GM21423 (cell line): ENCODE measurements at regions not wholly inside any gene's neighbourhood (a gene's known extent, or its start where the extent isn't known, plus 50 kb on each side); places are given as distances from the start of the nearest gene placed in this dataset.
"Not testable (repeated sequence)": the region's sequence is repeated elsewhere in the genome, so short reads cannot be mapped to it uniquely, and the experiment has no call there.

Experiments
- ATAC-seq: cut with Tn5 transposase; IDR thresholded peaks from one replicate; pipeline ENCODE4 v1.9.1; 2021; ENCODE audit warnings: mild to moderate bottlenecking, moderate library complexity; ENCODE audit not compliant: unreplicated experiment

DNA sequence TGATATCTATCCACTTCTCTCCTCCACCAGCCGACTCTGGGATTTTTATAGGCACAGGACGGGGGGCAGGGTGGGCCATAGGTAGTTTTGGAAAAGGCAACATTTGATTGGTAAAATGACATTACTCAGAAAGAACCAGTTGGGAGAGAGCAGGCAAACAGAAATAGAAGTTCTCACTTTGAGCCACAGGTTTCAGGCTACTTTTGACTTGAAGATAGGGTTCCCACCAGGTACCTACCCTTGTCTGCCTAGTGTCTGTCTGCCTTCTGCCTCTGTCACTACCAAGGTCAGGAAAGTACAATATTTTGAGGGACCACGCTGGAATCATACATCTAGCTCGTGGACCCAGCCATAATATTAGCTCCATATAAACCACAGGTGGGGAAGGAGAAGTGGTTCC lies 412.9 kb upstream of the GRM7 start:
- ATAC-seq: no peak

DNA sequence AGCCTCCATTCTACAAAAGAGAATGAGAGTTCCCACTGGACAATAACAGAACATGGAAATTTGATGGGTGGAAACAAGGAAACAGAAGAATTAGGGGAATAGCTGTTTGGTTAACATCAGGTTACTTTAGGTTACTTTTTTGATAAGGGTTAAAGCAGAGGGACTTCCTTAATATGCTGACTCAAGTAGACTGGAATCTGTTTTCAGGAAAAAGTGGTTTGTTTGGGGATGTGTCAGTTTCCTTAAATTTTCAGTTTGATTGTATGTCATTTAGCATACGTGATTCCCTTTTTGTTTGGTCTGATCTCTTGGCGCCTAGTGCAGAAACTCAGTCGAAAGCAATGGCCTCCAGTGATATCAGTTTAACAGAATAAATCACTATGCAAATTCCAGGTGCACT lies 411.8 kb upstream of the GRM7 start:
- ATAC-seq: no peak

DNA sequence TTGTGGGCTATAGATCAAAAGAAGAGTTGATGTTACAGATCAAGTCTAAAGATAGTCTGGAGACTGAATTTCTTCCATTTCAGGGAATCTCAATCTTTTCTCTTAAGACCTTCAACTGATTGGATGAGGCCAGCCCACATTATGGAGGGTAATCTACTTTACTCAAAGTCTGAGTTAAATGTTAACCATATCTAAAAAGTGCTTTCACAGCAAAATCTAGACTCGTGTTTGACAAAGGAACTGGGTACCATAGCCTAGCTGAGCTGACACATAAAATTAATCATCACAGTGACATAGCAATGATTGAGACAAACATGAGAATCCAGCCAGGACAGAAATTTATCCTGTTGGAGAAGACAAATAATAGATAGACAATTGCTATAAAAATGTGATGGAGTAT lies 407.9 kb upstream of the GRM7 start:
- ATAC-seq: no peak

DNA sequence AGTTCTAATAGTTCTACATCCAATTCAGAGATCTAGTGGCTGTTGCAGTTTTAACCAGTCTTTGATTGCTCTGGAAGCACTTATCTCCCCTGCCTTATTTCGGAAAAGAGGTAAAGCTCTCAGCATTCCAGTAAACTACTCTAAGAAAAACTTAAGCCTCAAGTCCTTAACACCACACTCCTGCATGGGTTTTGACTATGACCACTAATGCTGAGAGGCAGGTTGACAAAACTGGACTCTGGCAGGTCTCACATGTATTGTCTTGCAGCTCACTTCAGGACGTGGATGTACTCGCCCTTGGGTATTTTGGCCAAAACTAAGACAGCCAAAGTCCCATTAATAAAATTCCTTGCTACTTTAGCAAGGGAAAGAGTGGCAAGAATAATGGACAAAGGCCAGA lies 405.9 kb upstream of the GRM7 start:
- no peak for ATAC-seq

DNA sequence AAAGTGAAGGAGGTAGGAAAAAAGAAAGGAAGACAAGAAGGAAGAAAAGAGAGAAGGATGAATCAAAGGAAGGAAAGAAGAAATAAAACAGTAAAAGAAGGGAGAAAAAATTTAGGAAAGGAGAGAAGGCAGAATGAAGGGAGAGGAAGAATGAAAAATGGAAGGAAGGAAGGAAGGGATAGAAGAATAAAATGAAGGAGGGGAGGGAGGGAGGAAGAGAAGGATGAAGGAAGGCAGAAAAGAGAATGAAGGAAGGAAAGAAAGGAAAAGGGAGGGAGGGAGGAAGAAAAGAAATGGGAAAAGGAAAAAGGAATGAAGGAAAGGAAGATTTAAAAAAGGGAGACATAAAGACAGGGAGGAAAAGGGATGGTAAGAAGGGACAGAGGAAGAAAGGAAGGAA lies 393.7 kb upstream of the GRM7 start:
- no peak for ATAC-seq

DNA sequence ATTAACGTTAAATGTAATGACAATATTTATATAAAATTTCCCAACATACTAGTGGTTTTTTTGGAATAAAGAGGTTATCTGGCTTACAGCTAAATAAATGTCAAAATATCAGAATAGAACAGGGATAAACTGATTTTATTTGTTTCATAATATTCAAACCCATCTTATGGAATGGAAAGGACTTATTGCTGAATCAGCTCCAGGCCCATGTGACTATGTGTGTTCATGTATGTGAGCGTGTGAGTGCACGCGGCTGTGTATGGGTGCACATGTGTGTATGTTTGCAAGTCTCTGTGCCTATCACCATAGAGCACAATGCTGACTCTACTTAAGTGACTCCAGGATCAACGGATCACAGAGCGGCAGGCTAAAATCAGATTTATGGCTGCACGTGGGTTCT lies 392.3 kb upstream of the GRM7 start:
- no peak for ATAC-seq

DNA sequence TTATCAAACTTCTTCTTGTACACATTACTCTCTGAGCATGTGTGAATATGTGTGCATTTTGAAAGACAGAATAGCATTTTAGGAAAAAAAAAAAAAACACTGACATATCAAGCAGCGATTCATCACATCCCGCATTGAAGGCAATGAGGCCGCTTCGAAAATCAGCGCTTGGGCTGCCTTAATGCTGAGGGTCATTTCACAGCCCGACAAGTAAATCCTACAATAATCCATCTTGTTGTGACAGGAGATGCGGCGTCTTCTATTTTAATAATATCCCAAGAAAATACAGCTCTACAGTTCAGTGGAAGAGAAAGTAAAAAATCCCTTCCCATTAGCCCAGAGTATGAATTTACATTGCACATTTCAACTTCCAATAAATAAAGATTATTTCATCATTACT lies 389.2 kb upstream of the GRM7 start:
- ATAC-seq: no peak

DNA sequence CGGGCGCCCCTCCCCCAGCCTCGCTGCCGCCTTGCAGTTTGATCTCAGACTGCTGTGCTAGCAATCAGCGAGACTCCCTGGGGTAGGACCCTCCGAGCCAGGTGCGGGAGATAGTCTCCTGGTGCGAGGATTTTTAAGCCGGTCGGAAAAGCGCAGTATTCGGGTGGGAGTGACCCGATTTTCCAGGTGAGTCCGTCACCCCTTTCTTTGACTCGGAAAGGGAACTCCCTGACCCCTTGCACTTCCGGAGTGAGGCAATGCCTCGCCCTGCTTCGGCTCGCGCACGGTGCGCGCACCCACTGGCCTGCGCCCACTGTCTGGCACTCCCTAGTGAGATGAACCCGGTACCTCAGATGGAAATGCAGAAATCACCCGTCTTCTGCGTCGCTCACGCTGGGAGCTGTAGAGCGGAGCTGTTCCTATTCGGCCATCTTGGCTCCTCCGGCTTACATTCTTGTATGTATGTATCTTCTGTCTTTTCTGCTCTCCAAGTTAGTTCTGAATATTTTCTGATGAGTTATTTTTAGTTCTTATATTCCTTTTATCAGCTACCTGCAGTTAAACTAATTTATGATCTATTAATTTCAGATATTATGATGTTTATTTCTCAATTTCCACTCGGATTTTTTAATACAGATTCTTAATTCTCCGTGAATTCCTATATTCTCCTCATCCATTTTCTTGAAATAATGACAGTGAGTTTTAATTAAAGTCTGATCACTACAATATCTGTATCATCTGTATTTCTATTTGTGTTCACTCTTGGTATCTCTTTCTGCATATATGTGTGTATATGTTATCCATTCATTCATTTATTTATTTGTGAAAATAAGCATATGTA lies 370.2 kb upstream of the GRM7 start:
- not testable (repeated sequence) for ATAC-seq

DNA sequence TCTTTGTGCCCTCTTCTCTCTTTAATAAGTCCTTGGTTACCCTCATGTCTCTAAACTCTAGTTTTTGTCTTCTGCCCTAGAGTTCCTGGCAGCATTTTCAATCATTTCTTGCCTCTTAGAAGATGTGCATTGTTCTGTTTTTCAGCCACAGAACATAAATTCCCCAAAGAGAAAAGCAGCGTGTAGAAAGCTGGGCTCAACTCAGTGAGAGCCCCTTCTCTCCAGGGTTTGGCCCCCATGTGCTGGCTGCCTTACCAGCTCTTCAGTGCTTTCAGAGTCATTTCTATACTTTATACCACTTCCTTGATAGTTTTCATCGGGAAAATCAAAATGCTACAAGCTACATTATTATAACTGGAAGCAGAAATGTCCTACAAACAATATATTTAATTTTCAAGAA lies 369.1 kb upstream of the GRM7 start:
- ATAC-seq: no peak

DNA sequence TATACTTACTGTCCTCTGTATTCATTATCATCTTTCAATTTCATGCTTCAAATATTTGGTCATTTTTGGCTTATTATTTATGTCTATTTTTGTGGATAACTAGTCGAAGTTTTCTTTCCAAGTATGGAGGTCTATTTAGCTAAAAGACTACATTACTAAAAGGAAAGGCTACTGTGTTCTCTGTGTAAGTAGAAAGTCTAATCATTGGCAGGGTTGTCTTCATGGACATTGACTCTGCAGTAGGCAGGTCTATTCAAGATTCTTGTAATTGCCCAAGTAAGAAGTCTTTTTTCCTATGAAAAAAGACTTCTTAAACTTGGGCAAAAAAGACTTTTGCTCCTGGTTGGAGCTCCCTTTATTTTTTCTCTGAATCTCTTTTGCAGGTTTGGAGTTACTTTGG lies 368.6 kb upstream of the GRM7 start:
- no peak for ATAC-seq

DNA sequence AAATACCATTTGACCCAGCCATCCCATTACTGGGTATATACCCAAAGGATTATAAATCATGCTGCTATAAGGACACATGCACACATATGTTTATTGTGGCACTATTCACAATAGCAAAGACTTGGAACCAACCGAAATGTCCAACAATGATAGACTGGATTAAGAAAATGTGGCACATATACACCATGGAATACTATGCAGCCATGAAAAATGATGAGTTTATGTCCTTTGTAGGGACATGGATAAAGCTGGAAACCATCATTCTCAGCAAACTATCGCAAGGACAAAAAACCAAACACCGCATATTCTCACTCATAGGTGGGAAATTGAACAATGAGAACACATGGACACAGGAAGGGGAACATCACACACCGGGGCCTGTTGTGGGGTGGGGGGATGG lies 362.0 kb upstream of the GRM7 start:
- ATAC-seq: not testable (repeated sequence)

DNA sequence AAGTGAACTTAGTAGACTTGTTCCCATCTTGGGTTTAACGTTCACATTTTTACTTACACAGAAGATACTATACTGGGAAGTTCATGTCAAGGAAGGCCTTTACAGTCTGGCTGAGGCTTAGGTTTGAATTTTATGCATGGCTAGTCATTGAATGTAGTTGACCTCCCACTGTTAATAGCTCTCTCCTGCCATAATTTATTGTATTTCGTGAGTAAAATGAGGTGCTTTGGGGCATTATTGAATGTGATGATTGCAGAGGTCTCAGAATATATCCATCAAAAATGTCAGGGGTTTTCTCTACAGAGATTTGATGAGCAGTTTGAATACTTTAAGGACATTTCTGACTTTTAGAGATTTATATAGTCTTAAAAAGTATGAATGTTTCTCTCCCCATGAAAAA lies 356.6 kb upstream of the GRM7 start:
- no peak for ATAC-seq

DNA sequence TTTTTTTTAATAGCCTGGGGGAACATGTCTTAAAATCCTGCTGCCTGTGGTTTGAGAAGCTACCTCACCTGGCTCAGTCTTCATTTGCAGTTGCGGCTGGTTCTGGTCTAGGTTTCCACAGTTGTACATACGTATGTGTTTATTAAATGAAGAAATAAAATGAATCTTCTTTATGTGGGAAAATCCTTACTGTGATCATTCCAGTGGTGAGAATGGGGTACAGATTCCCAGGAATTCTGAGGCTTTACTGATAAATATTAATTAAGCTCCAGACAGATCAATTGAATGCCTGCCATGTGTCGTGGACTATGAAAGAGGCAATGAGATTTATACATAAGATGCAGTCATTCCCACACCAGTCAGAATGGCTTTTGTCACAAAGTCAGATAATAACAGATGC lies 356.1 kb upstream of the GRM7 start:
- ATAC-seq: no peak

DNA sequence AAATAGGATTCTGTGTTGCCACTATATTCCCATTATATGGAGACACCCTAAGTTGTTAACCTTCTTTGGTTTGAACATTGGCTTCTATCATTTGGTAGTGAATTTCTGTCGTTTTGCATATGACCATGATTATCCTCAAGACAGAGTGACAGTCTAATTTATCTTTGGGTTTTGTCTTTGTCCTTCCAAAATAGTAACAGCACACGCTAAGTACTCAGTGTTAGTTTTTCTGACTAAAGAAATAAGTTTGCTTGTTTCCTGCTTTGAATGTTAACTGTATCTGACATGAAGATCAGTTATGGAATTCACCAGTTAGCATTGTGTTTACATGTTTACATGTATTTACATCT lies 352.5 kb upstream of the GRM7 start:
- no peak for ATAC-seq

DNA sequence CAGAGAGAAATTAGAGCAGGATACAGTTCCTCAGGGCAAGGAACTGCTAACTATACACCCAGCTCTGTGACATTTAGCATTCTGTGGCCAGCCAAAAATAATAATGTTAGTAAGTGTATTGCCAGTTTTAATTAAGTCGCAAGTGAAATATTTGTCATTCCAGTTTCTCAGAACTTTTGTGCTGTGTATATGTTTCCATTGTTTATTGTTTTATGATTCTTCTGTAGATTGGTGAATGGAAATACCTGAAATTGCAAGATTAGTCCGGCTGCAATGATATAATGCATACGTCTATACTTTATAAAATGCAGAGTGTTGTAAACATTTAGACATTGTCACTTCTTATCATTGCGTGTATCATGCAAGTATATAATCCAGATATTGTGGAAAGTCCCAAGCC lies 351.3 kb upstream of the GRM7 start:
- no peak for ATAC-seq

DNA sequence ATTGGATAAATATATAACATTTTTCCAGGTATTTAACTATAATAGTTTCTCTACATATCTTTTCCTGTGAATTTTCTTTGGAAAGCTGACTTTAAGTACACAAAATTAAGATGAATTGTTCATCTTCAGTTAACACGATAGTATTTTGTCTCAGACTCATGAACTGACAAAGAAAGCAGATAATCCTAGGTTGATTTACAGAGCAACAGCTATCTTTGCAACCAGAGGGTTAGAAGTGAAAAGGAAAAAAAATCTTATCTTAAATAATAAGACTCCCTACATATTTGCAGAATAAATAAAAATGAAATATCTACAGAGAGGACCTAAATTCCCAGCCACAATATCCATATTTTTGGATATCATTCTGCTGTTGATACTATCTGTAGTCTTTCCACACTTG lies 350.2 kb upstream of the GRM7 start:
- no peak for ATAC-seq

DNA sequence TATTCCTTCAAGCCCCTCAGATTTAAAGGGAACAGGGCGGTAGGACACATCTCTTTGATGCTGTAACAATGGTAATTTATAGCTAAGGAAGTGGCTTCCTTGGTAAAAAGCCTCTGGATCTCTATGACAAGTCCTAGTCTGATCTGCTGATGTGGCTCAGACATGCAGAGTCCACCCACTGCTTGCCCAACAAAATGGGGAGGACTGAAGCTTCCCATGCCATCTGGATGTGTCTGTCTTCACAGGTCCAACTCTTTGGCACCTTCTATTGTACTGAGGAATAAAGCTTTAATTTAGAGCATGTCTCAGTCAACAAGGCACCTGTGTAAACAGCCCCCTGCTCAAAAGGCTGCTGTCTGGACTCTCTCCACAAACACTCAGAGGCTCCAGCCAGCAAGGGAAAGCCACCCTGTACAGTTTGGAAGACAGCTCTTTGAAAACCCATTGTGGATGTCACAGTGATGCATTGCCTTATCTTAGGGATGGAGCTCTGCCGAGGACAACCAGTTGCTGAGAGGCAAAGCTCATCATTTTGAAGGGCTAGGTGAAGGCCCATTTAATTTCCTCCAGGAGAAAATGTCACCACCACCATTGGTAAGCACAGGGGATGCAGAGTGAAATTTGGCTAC lies 348.6 kb upstream of the GRM7 start:
- no peak for ATAC-seq

DNA sequence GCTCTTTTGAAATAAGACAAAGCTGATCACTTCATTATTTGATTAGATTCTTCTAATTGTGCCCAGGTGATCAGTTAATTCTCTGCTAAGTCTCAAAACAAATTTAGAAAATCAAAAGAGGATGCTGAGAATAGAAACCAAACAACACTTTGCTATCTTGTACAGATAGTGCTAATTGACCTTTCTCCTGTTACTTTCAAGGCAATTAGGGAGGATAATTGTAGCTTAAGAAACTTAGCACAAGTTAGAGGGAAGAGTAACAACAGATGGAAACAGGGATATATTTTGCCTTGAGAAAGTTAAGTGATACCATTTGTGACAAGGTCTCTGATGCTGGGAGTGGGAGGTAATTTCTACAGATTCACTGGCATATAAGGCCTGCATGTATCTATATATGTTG lies 344.8 kb upstream of the GRM7 start:
- no peak for ATAC-seq

DNA sequence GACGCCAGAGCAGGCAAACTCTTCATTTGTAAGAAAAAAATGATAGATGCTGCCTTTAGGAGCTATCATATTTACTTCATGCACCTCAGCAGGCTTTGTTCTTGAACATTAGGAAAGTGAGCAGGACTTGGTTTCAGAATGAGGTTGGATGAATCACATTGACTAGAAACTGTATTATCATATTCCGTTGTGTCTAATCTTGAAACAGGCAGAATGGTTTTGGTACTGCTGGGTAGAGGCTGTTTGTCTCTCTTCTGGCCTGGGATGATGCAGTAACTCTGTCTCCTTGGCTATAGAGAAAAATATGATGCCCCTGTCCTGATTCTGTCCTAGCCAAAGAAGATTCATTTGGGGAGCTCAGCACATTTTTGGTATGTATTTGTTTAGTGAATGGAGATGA lies 344.2 kb upstream of the GRM7 start:
- ATAC-seq: no peak

DNA sequence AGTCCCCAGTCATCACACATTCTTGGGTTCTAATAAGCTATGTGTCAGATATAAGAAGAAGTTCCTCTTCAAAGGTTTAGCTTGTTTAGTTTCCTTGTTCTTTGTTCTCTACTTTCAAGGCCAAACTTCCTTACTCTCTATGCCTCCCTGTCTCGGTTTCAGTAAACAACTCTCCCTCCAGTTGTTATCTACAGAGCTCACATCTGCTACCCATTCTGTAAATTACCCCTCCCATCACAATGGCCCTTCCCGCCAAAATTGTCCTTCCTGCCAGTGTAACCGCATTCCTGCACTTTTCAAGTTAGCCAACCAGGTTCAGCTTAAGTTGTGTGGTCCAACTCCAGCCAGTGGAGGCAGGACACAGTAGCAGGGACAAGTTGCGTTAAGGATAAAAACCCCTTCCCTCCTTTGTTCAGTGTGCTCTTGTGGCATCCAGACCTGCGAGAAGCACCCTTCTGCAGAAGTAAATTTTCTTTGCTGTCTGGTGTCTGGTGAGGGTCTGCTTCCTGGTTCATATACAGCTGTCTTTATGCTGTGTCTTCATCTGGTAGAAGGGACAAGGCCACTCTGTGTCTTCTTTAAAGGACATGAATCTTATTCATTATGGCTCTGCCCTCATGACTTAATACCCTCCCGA lies 342.1 kb upstream of the GRM7 start:
- ATAC-seq: no peak

DNA sequence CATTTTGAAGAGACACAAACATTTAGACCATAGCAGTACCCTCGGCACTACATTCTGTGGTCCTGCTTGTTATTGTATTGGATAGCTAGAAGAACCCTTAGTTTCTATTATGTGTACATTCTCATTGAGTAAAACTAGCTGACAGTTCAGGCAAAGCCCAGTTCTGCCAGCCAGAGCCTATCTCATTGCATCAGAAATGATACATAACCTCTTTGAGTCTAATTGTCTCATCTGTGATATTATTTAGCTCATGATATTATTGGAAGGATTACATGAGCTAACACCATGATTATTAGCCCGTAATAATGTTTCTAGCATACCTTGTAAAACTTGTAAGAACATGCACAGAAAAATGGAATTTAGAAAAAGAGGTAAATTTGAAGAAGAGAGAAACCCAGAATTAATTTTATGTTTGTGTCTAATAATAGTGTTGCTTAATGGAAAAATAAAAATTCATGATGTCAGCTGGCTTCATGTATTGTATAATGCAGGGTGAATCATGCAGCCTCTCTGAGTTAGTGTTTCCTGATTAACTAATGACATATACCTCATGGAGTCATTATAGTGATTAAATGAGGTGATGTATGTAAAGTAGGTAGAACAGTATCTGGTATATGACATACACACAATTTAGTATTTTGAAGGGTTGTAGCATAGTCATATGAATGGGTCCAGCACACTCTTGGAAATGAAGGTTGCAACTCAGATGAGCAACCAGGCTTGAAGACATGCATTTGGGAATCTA lies 339.4 kb upstream of the GRM7 start:
- ATAC-seq: no peak

DNA sequence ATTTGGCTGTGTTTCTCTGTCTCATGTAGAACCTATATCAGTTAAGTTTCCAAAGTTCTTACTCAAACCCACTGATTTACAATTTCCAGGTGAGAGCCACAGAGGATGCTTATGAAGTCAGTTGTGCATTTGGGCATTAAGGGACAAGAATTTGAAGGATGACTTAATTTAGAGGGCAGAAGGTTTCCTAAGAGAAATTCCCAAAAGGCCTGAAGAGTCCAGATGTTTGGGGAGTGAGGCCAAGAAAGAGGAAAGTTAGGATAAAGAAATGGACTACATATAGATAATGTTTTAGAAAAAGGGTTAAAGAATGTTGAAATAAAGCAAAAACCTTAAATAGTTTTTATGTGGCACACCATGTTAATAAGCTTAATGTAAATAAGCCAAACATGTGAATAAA lies 338.7 kb upstream of the GRM7 start:
- no peak for ATAC-seq
